SK-N-SH treated with all-trans-retinoic acid at 6 μM for 48 hours (cell line): ENCODE measurements at regions not wholly inside any gene's neighbourhood (a gene's known extent, or its start where the extent isn't known, plus 50 kb on each side); places are given as distances from the start of the nearest gene placed in this dataset.

Experiments
- ATAC-seq: fragments of 200-7000 bp; cut with Tn5 transposase; 3 replicates; pipeline ENCODE4 v1.9.1; 2020; ENCODE audit warnings: mild to moderate bottlenecking, moderate library complexity
- ARNTL ChIP-seq: fragments of 450-650 bp; formaldehyde crosslinking; IDR thresholded peaks from 2 replicates; pipeline ENCODE4 v1.5.0; 2020; ENCODE audit warnings: low read depth, mild to moderate bottlenecking, moderate library complexity, borderline replicate concordance
- BACH2 ChIP-seq: fragments of 250-450 bp; sonication (Bioruptor Pico); IDR thresholded peaks from 2 replicates; pipeline ENCODE4 v1.9.0; 2021; ENCODE audit warnings: mild to moderate bottlenecking, borderline replicate concordance
- CREB5 ChIP-seq: fragments of 250-450 bp; sonication (Bioruptor Pico); IDR thresholded peaks from 2 replicates; pipeline ENCODE4 v1.5.1; 2020; ENCODE audit warnings: low read depth, mild to moderate bottlenecking, moderate library complexity
- CSDC2 ChIP-seq: fragments of 250-450 bp; sonication (Bioruptor Pico); IDR thresholded peaks from 2 replicates; pipeline ENCODE4 v1.5.0; 2020; ENCODE audit warnings: mild to moderate bottlenecking, moderate library complexity
- ESRRG ChIP-seq: fragments of 250-450 bp; sonication (Bioruptor Pico); IDR thresholded peaks from 2 replicates; pipeline ENCODE4 v1.6.1; 2021; ENCODE audit warnings: mild to moderate bottlenecking
- GLIS3 ChIP-seq: fragments of 250-450 bp; sonication (Bioruptor Pico); IDR thresholded peaks from 2 replicates; pipeline ENCODE4 v1.5.0; 2020; ENCODE audit warnings: mild to moderate bottlenecking, moderate library complexity
- ISL1 ChIP-seq: fragments of 250-450 bp; sonication (Bioruptor Pico); IDR thresholded peaks from 2 replicates; pipeline ENCODE4 v2.1.2; 2022; ENCODE audit warnings: mild to moderate bottlenecking, moderate library complexity
- OSR1 ChIP-seq: fragments of 250-450 bp; sonication (Bioruptor Pico); IDR thresholded peaks from 2 replicates; pipeline ENCODE4 v1.8.0; 2022; ENCODE audit warnings: moderate library complexity, mild to moderate bottlenecking, inconsistent platforms
- PATZ1 ChIP-seq: fragments of 250-450 bp; sonication (Bioruptor Pico); IDR thresholded peaks from 2 replicates; pipeline ENCODE4 v1.8.0; 2020; ENCODE audit warnings: mild to moderate bottlenecking, moderate library complexity, borderline replicate concordance
- POU6F1 ChIP-seq: fragments of 250-450 bp; sonication (Bioruptor Pico); IDR thresholded peaks from 2 replicates; pipeline ENCODE4 v1.8.0; 2021; ENCODE audit warnings: low read depth, mild to moderate bottlenecking, moderate library complexity, borderline replicate concordance
- PPARA ChIP-seq: fragments of 250-450 bp; sonication (Bioruptor Pico); IDR thresholded peaks from 2 replicates; pipeline ENCODE4 v1.5.0; 2020; ENCODE audit warnings: mild to moderate bottlenecking, borderline replicate concordance
- SNAI2 ChIP-seq: fragments of 250-450 bp; sonication (Bioruptor Pico); IDR thresholded peaks from 2 replicates; pipeline ENCODE4 v1.5.0; 2020; ENCODE audit warnings: mild to moderate bottlenecking, moderate library complexity
- TCF4 ChIP-seq: fragments of 250-450 bp; sonication (Bioruptor Pico); IDR thresholded peaks from 2 replicates; pipeline ENCODE4 v1.8.0; 2021; ENCODE audit warnings: mild to moderate bottlenecking, moderate library complexity, borderline replicate concordance
- TOX ChIP-seq: fragments of 250-450 bp; sonication (Bioruptor Pico); IDR thresholded peaks from 2 replicates; pipeline ENCODE4 v1.8.0; 2021; ENCODE audit warnings: mild to moderate bottlenecking, moderate library complexity, borderline replicate concordance
- TSHZ2 ChIP-seq: fragments of 250-450 bp; sonication (Bioruptor Pico); IDR thresholded peaks from 2 replicates; pipeline ENCODE4 v1.5.0; 2020; ENCODE audit warnings: mild to moderate bottlenecking, moderate library complexity
- ZC3H10 ChIP-seq: fragments of 250-450 bp; sonication (Bioruptor Pico); IDR thresholded peaks from 2 replicates; pipeline ENCODE4 v1.5.1; 2021; ENCODE audit warnings: mild to moderate bottlenecking, moderate library complexity
- ZFP3 ChIP-seq: fragments of 250-450 bp; sonication (Bioruptor Pico); IDR thresholded peaks from 2 replicates; pipeline ENCODE4 v1.5.0; 2020; ENCODE audit warnings: mild to moderate bottlenecking, moderate library complexity
- ZFP30 ChIP-seq: fragments of 450-650 bp; formaldehyde crosslinking; IDR thresholded peaks from 2 replicates; pipeline ENCODE4 v1.5.0; 2022; ENCODE audit warnings: mild to moderate bottlenecking, moderate library complexity
- ZNF70 ChIP-seq: fragments of 450-650 bp; formaldehyde crosslinking; IDR thresholded peaks from 2 replicates; pipeline ENCODE4 v1.5.0; 2020; ENCODE audit warnings: mild to moderate bottlenecking, moderate library complexity

- TF ChIP-seq POU6F1 (CRISPR knock-in tag) (no peak), PATZ1 (no peak), GLIS3 (no peak), ESRRG (CRISPR knock-in tag) (no peak), ARNTL (CRISPR knock-in tag) (no peak), PPARA (no peak), SNAI2 (CRISPR knock-in tag) (no peak), ISL1 (CRISPR knock-in tag) (no peak), OSR1 (no peak), TOX (CRISPR knock-in tag) (no peak)
These were observed 54.0 kb upstream of the ATP12A start (continued) for GRCh38 chr13:24625870-24626849.

GRCh38 chr13:24627090-24627714 is 53.0 kb upstream of the ATP12A start:
- TF ChIP-seq ZFP3 (no peak), ISL1 (CRISPR knock-in tag) (no peak), CSDC2 (CRISPR knock-in tag) (no peak), ESRRG (CRISPR knock-in tag) (no peak), ZNF70 (CRISPR knock-in tag) (no peak), BACH2 (CRISPR knock-in tag) (no peak), ARNTL (CRISPR knock-in tag) (no peak), GLIS3 (no peak)
- ATAC-seq: peak; percentile 58; the same call in 2 of the 3 replicates

GRCh38 chr13:24627946-24628345 is 52.3 kb upstream of the ATP12A start:
- no peak for TF ChIP-seq SNAI2 (CRISPR knock-in tag)
- TF ChIP-seq TSHZ2 (CRISPR knock-in tag): no peak
- TF ChIP-seq CREB5 (CRISPR knock-in tag): no peak
- TF ChIP-seq TCF4 (CRISPR knock-in tag): no peak
- TF ChIP-seq ZNF70 (CRISPR knock-in tag): no peak
- TF ChIP-seq ZC3H10 (CRISPR knock-in tag): no peak
- ATAC-seq: no peak

- ATAC-seq: no peak
- TF ChIP-seq CSDC2 (CRISPR knock-in tag): no peak
- TF ChIP-seq SNAI2 (CRISPR knock-in tag): no peak
- TF ChIP-seq ARNTL (CRISPR knock-in tag): no peak
- no peak for TF ChIP-seq ISL1 (CRISPR knock-in tag)
- TF ChIP-seq TSHZ2 (CRISPR knock-in tag): no peak
- TF ChIP-seq GLIS3: no peak
- no peak for TF ChIP-seq PPARA
- no peak for TF ChIP-seq ZFP30 (CRISPR knock-in tag)
- TF ChIP-seq PATZ1: no peak
These were observed 50.9 kb upstream of the ATP12A start for GRCh38 chr13:24629320-24629719.
